ENCODE measurements at regions not wholly inside any gene's neighbourhood (a gene's known extent, or its start where the extent isn't known, plus 50 kb on each side); places are given as distances from the start of the nearest gene placed in this dataset.

- TF ChIP-seq EP300 (IDR thresholded peaks at IDR 0.05) (no peak), CTCF (IDR thresholded peaks at IDR 0.05) (no peak)
- no peak overlapping the region for H3K27ac ChIP-seq
- intact Hi-C loops (cut with DNase I), result no loop called here
- no peaks in the 10 kb centered on the region for H3K36me3 ChIP-seq
- H3K9me3 ChIP-seq, result no peaks in the 10 kb centered on the region
- no peak overlapping the region for H3K4me3 ChIP-seq
- H3K27me3 ChIP-seq, result no peaks in the 10 kb centered on the region
- WGBS, 3 donors, result 71 to 84% (median 75%) methylated on average over 1 of the region's 1 CpG
- no peak for DNase-seq
- no peaks in the 10 kb centered on the region for H3K4me1 ChIP-seq (ENCODE audit: insufficient read depth)
Observed at GRCh38 chr13:62061751-62062150, 646.1 kb upstream of the PCDH20 start.

- Histone ChIP-seq H3K27ac (no peak overlapping the region), H3K4me3 (no peak overlapping the region), H3K27me3 (no peaks in the 10 kb centered on the region), H3K36me3 (no peaks in the 10 kb centered on the region), H3K4me1 (ENCODE audit: insufficient read depth) (no peaks in the 10 kb centered on the region), H3K9me3 (no peaks in the 10 kb centered on the region)
- DNase-seq, result no peak
- intact Hi-C loops (cut with DNase I), result no loop called here
- WGBS, 3 donors, result 83 to 93% (median 88%) methylated on average over 2 of the region's 2 CpGs
- no peak for TF ChIP-seq EP300 (IDR thresholded peaks at IDR 0.05)
- TF ChIP-seq CTCF (IDR thresholded peaks at IDR 0.05), result no peak
Observed at GRCh38 chr13:62060570-62060969, 644.9 kb upstream of the PCDH20 start.

- WGBS, 3 donors, result 8 to 32% (median 16%) methylated on average over 2 of the region's 2 CpGs
- H3K27ac ChIP-seq, result no peak overlapping the region
- H3K36me3 ChIP-seq, result no peaks in the 10 kb centered on the region
- H3K27me3 ChIP-seq, result no peaks in the 10 kb centered on the region
- no peaks in the 10 kb centered on the region for H3K4me1 ChIP-seq (ENCODE audit: insufficient read depth)
- TF ChIP-seq EP300 (IDR thresholded peaks at IDR 0.05) (no peak), CTCF (IDR thresholded peaks at IDR 0.05) (no peak), POLR2A (IDR thresholded peaks at IDR 0.05) (no peak)
- no peak overlapping the region for H3K4me3 ChIP-seq
- intact Hi-C loops (cut with DNase I), result no loop called here
- H3K9me3 ChIP-seq, result no peaks in the 10 kb centered on the region
- no peak for DNase-seq
Observed at GRCh38 chr13:62057286-62057685, 641.6 kb upstream of the PCDH20 start.

- DNase-seq, result no peak
- Histone ChIP-seq H3K36me3 (no peaks in the 10 kb centered on the region), H3K27ac (no peak overlapping the region), H3K27me3 (no peaks in the 10 kb centered on the region), H3K4me3 (no peak overlapping the region), H3K9me3 (no peaks in the 10 kb centered on the region), H3K4me1 (ENCODE audit: insufficient read depth) (no peaks in the 10 kb centered on the region)
- intact Hi-C loops (cut with DNase I), result no loop called here
- WGBS, 3 donors, result 78 to 85% (median 81%) methylated on average over 2 of the region's 2 CpGs
- TF ChIP-seq POLR2A (IDR thresholded peaks at IDR 0.05), result no peak
- no peak for TF ChIP-seq CTCF (IDR thresholded peaks at IDR 0.05)
- TF ChIP-seq EP300 (IDR thresholded peaks at IDR 0.05), result no peak
Observed at GRCh38 chr13:62049992-62050391, 634.3 kb upstream of the PCDH20 start.

GRCh38 chr13:62046512-62046911 lies 630.9 kb upstream of the PCDH20 start:
- TF ChIP-seq POLR2A (IDR thresholded peaks at IDR 0.05) (no peak), CTCF (IDR thresholded peaks at IDR 0.05) (no peak)
- 89 to 93% (median 93%) methylated on average over 13 of the region's 13 CpGs for WGBS, 3 donors

More at GRCh38 chr13:62046512-62046911, 630.9 kb upstream of the PCDH20 start:
- intact Hi-C loops (cut with DNase I), result no loop called here
- Histone ChIP-seq H3K4me3 (no peak overlapping the region), H3K27ac (no peak overlapping the region), H3K36me3 (no peaks in the 10 kb centered on the region), H3K9me3 (no peaks in the 10 kb centered on the region), H3K4me1 (ENCODE audit: insufficient read depth) (no peaks in the 10 kb centered on the region), H3K27me3 (no peaks in the 10 kb centered on the region)
- no peak for DNase-seq

All from ovary (tissue), 7 donors.